HCEC 1CT (cell line): ENCODE measurements at regions not wholly inside any gene's neighbourhood (a gene's known extent, or its start where the extent isn't known, plus 50 kb on each side); places are given as distances from the start of the nearest gene placed in this dataset.

Experiments used
- DNase-seq: peaks from one replicate; pipeline ENCODE4 v3.0.0-alpha.2; 2017

DNA sequence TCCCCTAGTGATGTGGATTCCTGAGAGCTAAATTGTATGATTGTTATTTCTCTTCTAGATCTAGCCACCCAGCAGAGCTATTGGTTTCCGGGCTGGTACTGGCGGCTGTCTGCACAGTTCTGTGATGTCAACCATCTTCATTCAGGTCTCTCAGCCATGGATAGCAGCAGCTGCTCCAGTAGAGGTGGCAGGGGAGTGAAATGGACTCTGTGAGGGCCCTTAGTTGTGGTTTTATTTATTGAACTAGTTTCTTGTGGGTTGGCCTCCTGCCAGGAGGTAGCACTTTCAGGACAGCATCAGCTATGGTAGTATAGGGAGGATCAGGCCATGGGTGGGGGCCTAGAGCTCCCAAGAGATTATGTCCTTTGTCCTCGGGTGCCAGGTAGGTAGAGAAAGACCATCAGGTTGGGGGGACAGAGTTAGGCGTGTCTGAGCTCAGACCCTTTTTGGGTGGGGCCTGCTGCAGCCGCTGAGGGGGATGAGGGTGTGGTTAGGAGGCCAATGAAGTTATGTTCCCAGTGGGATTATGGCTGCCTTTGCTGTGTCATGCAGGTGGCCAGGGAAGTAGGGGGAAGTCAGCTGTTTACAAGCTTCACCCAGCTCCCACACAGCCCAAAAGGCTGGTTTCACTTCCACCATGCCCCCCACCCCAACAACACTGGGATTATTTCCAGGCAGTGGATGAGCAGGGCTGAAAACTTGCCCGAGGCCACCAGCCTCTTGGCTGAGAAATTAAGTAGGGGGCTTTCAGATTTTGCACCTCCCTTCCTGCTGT is 55.1 kb upstream of the RGS4 start:
- DNase-seq = no peak

DNA sequence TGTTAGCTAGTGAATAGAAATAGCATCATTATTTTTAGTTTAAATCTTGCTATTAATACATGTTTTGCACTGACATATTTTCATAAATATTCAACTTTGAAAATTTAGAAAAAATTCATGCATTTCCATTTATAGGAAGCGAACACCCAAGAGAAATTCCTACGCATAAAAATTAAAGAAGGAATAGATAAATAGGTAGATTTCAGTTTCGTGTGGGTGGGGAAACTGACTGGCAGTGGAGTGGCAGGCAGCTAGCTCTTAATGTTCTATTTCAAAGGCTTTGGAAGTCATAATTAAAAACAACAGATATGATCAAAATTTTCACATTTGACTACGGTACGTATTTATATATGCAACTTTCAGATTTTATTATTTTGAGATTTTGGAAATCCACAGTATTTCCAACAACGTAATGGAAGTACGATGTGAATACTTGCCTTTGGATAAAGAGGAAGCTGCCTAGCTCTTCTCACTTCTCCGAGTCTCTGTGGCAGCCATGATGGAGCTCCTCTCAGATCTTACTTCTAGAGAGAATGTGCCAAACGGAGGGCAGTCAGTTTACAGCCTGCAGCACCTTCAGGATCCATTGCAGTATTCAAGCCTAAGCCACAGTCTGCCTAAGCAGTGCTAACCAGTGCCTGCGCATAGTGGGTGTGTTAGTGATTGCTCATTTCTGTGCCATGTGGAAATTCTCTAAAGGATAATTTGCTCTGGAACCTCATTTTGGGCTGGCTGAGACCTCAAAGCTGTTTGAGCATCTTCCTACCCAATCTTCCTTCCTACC is 62.9 kb upstream of the RGS4 start:
- DNase-seq = no peak

DNA sequence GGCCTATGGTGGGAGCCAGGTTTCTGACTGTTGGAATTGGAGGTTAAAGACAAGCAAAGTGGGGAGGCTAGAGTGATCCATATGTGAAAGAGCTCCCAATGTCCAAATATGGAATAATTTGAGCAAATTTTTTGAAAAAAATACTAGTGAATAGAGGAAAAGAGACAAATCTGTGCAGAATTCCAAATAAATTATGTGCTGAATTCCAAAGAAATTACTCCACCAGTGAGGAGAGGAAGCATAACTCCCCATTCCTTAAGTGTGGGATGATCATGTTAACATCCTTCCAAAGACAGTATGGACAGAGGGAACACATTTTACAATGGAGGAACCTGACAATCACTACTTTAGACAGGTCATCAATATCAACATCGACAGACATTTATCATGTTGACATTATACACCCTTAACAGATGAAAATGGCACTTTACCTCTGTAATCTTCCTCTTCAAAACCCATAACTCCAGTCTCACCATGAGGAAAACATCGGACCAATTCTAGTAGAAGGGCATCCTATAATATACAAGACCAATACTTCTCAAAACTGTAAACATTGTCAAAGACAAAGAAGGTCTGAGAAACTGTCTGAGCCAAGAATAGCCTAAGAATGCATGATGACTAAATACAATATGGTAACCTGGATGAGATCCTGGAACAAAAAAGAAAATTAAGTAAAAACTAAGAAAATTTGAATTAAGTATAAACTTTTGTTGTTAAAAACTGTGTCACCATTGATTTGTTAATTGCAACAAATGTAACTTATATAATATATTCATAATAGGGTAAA is 71.5 kb upstream of the RGS4 start:
- DNase-seq = peak; percentile 84

DNA sequence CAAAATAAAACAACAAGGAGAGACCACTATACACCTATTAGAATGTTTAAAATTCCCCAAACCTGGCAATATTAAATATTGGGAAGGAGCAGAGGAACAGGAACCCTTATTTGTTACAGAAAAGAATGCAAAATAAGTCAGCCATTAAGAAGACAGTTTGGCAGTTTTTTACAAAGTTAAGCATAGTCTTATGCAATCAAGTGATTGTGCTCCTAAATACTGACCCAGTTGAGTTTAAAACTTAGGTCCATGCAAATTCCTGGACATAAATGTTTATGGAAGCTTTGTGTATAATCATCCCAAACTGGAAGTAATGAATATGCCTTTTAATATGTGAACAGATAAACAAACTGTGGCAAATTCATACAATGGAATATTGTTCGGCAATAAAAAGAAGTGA is 72.9 kb upstream of the RGS4 start:
- peak; percentile 41 for DNase-seq

DNA sequence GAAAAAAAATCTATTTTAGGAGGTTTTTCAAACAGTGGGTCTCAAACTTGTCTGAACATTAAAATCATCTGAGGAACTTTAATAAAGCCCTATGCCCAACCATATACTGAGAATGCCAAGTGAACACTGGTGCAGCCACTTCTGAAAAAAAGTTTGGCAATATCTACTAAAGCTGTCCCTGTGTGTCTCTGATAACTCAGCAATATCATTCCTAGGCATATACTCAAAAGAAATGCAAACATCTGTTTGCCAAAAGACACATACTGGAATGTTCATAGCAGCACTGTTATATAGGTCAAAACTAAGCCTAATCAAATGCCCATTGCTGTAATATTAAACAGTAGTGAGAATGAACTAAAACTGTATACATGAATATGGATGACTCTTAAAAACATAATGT is 74.2 kb upstream of the RGS4 start:
- peak; percentile 60 for DNase-seq

DNA sequence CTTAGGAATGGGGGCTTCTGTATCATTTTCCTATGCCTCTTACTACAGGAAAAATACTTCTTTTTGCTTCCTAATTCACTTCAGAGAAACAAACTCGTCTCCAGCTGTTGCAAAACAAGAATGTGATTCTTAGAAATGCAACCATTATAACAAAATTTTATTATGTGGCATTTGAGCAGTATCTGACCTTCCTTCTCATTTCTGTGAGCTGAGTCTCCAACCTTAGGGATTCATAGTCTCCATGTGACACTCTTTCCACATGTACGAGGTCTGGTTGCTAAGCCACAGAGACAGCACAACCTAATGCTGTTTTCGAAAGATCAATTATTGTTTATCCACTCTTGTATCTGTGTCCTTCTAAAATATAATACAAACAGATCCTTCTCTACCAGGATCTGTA is 75.3 kb upstream of the RGS4 start:
- DNase-seq = no peak

DNA sequence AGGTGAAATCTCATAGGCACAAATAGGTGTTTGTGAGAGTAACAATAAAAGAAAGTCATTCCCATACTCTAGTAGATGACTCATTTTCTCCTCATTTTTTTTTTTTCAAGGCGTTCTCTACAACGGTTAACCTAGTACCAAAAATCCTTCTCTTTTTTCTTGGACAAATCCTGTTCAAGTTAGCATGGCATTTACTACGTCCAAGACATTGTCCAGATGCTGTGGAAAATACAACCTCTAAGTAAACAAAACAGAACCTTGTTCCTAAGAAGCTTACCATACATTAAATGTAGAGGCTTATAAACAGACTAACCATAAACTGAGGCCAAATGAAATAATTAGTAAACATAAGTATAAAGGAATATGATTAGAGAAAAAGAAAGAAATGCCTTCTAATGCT is 76.2 kb upstream of the RGS4 start:
- DNase-seq = no peak

DNA sequence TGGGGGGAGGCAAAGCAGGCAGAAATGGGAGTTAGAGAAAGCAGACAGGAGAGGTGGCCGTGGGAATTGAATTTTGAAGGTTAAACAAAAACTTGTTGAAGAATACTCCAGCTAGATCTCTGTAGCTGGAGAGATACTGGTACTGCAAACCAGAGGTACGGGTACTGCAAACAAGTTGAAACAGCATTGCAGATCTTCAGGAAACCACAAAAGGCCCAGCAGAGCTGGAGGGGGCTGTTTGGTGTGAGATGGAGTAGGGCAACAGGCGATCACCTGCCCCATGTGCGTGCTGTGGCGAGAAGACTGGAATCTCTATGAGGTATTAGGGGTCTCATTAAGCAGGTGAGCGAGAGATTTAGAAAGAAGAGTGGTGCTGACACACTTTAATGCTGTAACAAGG is 77.7 kb upstream of the RGS4 start:
- no peak for DNase-seq

DNA sequence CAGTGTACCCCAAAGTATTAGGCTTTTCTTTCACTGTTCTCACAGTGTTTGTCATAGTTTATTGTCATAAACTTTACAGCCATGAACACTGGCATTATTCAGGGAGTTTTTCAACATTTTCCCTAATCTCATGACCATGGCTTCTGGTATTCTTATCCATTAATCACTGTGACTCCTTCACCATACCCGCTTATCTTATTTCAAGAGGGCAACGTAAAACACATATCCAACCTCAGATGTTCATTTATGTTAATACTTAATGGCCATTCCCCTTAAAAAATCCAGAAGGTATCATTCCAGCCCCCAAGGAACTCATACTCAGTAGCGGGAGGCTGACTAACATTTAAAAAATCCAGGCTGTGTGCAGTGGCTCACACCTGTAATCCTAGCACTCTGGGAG is 78.5 kb upstream of the RGS4 start:
- no peak for DNase-seq

DNA sequence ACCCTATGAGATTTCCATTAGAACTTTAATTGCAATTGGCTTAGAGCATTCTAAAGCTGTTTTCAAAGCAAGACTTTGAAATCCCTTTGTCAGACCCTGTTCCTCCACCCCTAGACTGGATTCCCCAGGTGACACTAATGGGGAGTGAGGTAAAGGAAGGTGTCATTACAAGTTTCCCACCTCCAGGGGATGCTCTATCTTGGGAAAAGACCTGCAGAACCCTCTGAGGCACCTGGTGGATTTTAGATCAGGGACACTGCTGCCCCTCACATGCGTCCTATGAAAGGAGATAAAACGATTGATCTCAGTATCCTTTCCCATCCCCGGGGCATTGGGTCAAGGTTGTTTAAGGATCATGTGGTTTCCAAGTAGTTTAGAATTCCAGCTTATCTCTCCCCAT is 80.3 kb upstream of the RGS4 start:
- no peak for DNase-seq

DNA sequence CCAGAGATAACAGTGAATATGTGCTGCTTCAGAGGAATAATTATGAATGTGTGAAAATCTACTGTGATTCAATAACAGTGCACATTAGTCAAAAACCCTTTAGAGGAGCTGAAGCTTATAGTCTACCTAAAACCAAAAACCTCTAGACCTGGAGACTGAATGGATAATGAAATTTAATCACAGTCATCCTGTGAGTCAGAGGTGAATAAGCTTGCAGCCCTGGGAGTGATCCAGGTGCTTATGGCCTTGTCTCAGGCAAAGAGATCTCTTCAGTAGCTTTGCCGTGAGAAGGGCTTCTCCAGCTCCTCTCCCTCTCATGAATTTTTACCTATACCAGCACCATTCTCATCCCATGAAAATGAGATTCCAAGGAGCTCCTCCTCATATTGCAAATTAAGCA is 81.3 kb upstream of the RGS4 start:
- peak; percentile 73 for DNase-seq

DNA sequence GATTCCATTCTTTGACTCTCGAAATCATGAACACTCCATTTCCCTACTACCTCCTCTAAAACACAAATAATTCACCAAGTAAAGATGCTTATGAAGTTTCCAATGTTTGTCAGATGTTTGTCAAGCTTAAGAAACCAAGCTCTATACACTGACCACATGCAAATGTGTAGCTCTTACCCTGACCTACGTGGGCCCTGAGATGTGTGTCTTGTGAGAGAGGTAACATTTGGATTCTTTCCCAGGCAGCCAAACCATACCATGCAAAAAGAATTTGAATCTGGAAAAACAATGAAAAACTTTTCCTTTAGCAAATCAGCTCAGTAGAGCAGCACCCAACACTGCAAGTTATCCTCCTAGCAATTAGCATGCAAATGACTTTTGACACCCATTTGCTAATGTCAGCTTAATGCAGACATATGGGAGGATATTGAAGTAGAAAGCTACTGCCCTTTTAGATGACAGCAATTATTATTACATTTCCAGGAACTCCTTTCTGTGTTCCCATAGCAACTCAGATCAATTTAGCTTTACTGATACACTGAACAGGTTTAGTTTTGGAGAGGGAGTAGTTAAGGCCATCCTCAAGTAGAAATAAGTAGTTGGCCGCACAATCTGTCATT is 83.2 kb upstream of the RGS4 start:
- no peak for DNase-seq

DNA sequence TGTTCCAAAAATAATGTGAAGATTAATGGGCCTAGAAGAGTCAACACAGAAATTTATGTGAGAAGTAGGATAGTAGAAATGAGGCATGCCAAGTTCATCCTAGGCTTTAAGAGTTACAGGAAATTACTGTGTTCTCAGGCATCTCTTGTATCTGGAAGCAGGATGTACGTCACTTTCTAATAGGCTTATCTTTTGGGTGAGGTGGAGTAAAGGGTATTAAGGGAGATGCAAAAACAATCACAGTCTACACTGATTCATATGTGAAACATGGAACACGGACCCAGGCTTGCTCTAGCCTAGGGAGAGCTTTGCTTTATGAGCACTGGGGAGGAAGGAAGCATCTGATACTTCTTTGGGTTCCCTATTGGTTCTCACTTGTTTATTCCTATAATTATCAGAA is 84.5 kb upstream of the RGS4 start:
- peak; percentile 83 for DNase-seq

DNA sequence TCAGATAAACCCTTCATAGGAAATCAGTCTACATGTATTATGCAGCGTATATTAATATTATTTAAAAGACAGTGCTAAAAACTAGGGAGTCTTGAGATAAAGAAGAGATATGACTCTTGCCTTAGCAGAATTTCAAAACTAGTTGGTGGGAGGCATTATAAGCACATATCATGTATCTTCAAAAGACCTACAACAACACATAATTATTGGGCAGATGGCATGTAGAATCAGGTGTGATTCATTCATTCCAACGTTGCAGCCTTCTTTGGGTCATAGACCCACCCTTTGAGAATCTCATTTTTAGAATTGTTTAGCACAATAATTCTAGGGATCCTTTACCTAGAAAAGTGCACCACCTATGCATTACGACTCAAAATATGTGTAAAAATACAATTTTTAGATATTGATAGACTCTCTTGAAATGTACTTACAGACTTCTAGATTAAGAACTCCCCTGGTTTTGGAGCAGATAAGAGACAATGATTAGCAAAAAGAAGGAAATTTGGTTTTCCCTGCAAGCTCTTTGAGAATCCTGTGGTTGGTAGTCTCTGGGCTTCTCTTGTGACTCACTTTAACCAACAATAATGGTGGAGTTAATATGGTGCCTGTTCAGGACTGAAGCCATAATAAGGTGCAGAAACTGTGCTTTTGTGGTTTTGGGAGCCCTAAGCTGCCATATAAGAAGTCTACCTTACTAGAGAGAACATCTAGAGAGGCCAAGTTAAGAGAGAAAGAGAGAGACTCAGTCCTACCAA is 85.3 kb upstream of the RGS4 start:
- no peak for DNase-seq

DNA sequence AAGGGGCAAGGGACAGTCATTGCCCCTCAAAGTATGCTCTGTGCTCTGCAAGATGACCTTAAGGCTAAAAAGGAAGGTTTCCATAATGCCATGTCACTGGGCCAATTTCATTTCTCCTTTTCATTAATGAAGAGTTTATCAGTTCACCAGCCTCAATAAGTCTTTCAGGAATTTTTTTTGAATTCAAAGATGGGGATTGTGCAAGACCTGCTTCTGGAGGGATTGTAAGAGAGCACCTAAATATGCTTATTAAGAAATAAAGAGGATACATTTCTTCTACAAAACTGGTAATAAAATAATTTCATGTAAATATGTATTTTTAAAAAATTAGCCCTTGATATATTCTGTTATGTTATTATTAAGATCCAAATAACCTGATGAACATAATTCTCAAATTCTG is 86.8 kb upstream of the RGS4 start:
- DNase-seq = no peak

DNA sequence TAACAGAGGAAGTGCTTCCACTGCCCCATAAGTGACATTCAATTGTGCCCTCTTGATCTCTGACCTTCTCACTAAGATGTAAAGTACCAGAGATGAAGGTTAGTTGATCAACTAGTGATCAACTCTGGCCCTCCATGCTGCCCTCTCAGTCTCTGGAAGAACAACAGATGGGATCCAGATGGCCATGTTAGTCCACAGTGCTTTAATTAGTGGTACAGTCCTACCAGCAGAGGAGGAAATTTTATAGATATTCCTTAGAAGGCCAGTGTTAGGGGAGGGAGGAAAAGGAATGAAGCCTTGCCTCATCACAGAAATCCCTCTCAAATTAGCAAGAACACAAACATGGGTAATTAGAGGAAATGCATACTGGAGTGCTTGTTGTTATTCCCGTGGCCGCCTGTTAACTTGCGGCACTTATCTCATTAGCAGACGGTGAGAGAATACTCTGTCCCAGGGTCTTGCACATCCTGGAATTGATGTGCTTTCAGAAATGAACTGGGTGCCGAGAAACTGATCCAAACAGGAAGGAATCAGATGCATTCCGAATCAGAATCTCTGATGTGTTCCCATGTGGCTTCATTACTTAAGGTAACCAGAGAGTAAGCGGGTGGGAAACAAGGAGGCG is 91.1 kb upstream of the RGS4 start:
- peak; percentile 38 for DNase-seq

DNA sequence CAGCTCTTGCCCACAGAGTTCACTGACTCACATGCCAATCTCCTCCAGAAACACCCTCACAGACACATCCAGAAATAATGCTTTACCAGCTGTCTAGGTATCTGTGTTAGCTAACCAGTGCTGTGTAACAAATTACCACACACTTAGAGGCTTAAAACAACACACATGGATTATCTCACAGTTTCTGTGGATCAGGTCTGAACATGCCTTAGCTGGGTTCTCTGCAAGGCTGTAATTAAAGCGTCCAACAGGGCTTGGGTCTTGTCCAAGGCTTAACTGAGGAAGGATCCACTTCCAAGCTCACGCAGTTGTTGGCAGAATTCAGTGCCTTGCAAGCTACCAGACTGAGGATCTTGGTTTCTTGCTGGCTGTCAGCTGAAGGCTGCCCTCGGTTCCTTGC is 92.5 kb upstream of the RGS4 start:
- no peak for DNase-seq

DNA sequence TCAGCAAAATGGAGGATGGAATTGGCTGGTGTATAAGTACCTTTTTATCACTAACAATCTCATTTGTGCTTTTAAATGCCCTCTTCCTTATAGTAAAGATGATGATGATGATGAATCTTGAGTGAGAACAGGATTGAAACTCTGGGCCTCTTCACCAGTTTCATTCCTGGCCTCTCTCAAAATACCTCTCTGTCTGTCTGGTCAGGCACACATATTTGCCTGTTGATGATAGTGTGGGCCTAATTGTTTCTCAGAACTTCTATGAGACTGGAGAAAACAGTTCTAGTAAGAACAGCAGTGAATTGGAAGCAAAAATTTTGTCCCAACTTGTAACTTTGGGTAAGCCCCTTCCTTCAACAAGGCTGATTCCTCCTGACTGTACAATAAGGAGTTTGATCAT is 94.4 kb upstream of the RGS4 start:
- DNase-seq = no peak

DNA sequence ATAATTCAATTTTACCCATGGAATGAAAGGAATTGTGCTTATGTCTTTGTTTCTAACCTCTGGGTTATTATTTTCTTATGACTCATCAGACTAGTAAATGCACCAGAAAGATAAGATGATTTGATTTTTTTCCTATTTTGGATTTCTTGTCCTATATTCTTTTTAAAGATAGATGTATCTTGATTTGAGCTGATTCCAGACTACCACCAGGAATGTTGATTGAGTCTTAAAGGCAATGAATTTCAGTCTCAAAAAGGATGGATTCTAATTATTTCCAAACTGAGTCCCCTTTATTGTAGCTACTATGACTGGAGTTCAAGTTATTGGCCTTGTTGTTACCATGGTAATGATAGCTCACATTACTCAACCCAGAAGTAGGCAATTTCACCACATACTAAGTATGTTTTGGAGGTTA is 95.8 kb upstream of the RGS4 start:
- peak; percentile 89 for DNase-seq

DNA sequence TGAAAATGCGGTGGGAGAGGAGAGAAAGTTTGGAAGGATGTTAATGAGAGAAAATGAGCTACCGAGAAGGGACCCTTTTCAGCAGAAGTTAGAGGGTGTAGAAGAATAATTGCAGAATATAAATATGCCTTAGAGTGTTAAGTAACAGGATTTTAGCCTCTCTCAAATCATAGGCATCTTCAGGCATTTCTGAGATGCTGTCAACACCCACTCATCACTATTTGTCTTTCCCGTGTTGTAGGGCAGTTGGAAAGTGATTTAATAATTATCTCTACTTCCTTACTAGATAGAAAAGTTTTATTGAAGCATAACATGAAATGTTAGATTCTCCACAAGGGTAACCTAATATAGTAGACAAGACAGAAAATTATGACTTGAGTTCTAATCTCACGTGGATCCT is 96.4 kb upstream of the RGS4 start:
- DNase-seq = no peak

DNA sequence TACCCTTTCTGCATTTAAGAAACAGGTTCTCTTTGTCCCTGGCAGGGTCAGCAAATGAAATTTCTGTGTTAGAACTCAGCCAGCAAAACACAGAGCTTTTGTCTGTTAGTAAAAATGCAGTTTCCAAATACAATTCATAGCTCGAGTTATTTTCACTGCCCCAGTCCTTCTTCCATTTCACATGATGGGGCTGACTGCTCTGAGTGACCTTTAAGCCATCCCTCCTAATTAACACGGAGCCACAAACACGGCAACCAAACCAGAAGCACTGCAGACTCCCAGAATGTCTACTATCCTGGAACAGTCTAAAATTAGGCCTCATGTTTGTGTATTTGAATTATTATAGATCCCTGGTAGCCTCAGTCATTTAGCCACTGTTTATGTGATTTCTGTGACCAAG is 99.1 kb upstream of the RGS4 start:
- no peak for DNase-seq

DNA sequence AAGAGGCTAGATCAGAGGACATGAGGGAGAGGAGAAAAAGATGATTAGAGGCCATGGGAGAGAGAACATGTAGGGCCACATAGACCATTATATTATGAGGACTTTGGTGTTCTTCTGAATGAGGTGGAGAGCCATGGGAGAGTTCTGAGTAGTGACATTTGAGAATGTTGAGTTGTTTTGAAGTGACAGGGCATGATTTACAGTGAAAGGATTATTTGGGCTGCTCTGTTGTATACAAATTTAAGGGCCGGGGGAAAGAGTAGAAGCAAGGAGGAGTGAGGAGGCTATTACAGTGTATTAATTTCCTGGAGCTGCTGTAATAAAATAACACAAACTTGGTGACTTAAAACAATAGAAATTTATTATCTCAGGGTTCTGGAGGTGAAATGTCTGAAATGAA is 102.5 kb upstream of the RGS4 start:
- DNase-seq = no peak
